ENCODE measurements at regions not wholly inside any gene's neighbourhood (a gene's known extent, or its start where the extent isn't known, plus 50 kb on each side); places are given as distances from the start of the nearest gene placed in this dataset.
A peak's percentile ranks its signal among the peaks of the same experiment; 100 is the strongest.
"Not testable (repeated sequence)": the region's sequence is repeated elsewhere in the genome, so short reads cannot be mapped to it uniquely, and the experiment has no call there.

- intact Hi-C loops (cut with micrococcal nuclease): no loop called here
- DNase-seq (ENCODE audit: low spot score): no peak
- Mint-ChIP-seq H3K36me3 (ENCODE audit: low read depth) (no peaks in the 10 kb centered on the region), H3K4me3 (no peak overlapping the region), H3K4me1 (ENCODE audit: low read depth) (no peaks in the 10 kb centered on the region), H3K27me3 (ENCODE audit: insufficient read depth) (no peaks in the 10 kb centered on the region), H3K9me3 (no peaks in the 10 kb centered on the region), H3K27ac (no peak overlapping the region)
Observed at GRCh38 chr17:27155866-27156265, 138.0 kb upstream of the WSB1 start.

GRCh38 chr17:27157297-27157696 lies 136.6 kb upstream of the WSB1 start:
- Mint-ChIP-seq H3K36me3 (ENCODE audit: low read depth) (no peaks in the 10 kb centered on the region), H3K4me1 (ENCODE audit: low read depth) (no peaks in the 10 kb centered on the region), H3K4me3 (no peak overlapping the region), H3K9me3 (no peaks in the 10 kb centered on the region), H3K27ac (no peak overlapping the region), H3K27me3 (ENCODE audit: insufficient read depth) (no peaks in the 10 kb centered on the region)
- DNase-seq (ENCODE audit: low spot score): no peak
- intact Hi-C loops (cut with micrococcal nuclease): no loop called here

- Mint-ChIP-seq H3K4me1 (ENCODE audit: low read depth) (no peaks in the 10 kb centered on the region), H3K9me3 (no peaks in the 10 kb centered on the region), H3K36me3 (ENCODE audit: low read depth) (no peaks in the 10 kb centered on the region), H3K4me3 (no peak overlapping the region), H3K27me3 (ENCODE audit: insufficient read depth) (no peaks in the 10 kb centered on the region), H3K27ac (no peak overlapping the region)
- intact Hi-C loops (cut with micrococcal nuclease): no loop called here
- no peak for DNase-seq (ENCODE audit: low spot score)
Observed at GRCh38 chr17:27157898-27158297, 136.0 kb upstream of the WSB1 start.

GRCh38 chr17:27158382-27158781 lies 135.5 kb upstream of the WSB1 start:
- no peak overlapping the region for H3K4me3 Mint-ChIP-seq
- intact Hi-C loops (cut with micrococcal nuclease): no loop called here
- no peaks in the 10 kb centered on the region for H3K27me3 Mint-ChIP-seq (ENCODE audit: insufficient read depth)
- no peaks in the 10 kb centered on the region for H3K36me3 Mint-ChIP-seq (ENCODE audit: low read depth)
- no peaks in the 10 kb centered on the region for H3K4me1 Mint-ChIP-seq (ENCODE audit: low read depth)
- H3K27ac Mint-ChIP-seq: no peak overlapping the region
- no peak for DNase-seq (ENCODE audit: low spot score)
- H3K9me3 Mint-ChIP-seq: no peaks in the 10 kb centered on the region

GRCh38 chr17:27180322-27180721 lies 113.6 kb upstream of the WSB1 start:
- Mint-ChIP-seq H3K36me3 (ENCODE audit: low read depth) (no peaks in the 10 kb centered on the region), H3K27ac (no peak overlapping the region), H3K4me1 (ENCODE audit: low read depth) (no peaks in the 10 kb centered on the region), H3K4me3 (no peak overlapping the region), H3K27me3 (ENCODE audit: insufficient read depth) (no peaks in the 10 kb centered on the region), H3K9me3 (peaks cover 18% of the 10 kb centered on the region)
- no peak for DNase-seq (ENCODE audit: low spot score)
- intact Hi-C loops (cut with micrococcal nuclease): no loop called here

GRCh38 chr17:27181379-27181925 lies 112.5 kb upstream of the WSB1 start:
- intact Hi-C loops (cut with micrococcal nuclease); DNase-seq (ENCODE audit: low spot score); H3K27me3 Mint-ChIP-seq (ENCODE audit: insufficient read depth); H3K27ac Mint-ChIP-seq; H3K4me1 Mint-ChIP-seq (ENCODE audit: low read depth); H3K36me3 Mint-ChIP-seq (ENCODE audit: low read depth); H3K4me3 Mint-ChIP-seq: not testable (repeated sequence)
- peaks cover 18% of the 10 kb centered on the region for H3K9me3 Mint-ChIP-seq

GRCh38 chr17:27181935-27182334 lies 112.0 kb upstream of the WSB1 start:
- Mint-ChIP-seq H3K4me3 (no peak overlapping the region), H3K36me3 (ENCODE audit: low read depth) (no peaks in the 10 kb centered on the region), H3K27me3 (ENCODE audit: insufficient read depth) (peaks cover 3% of the 10 kb centered on the region), H3K4me1 (ENCODE audit: low read depth) (no peaks in the 10 kb centered on the region), H3K27ac (no peak overlapping the region), H3K9me3 (peaks cover 18% of the 10 kb centered on the region)
- no peak for DNase-seq (ENCODE audit: low spot score)
- intact Hi-C loops (cut with micrococcal nuclease): no loop called here

- H3K36me3 Mint-ChIP-seq (ENCODE audit: low read depth): not testable (repeated sequence)
Observed at GRCh38 chr17:27197505-27197904, 96.4 kb upstream of the WSB1 start.

GRCh38 chr17:27199948-27200347 lies 94.0 kb upstream of the WSB1 start:
- DNase-seq (ENCODE audit: low spot score): no peak
- Mint-ChIP-seq H3K27ac (peak overlapping the region; percentile 40), H3K4me3 (no peak overlapping the region), H3K27me3 (ENCODE audit: insufficient read depth) (peaks cover 5% of the 10 kb centered on the region), H3K4me1 (ENCODE audit: low read depth) (peaks cover 6% of the 10 kb centered on the region), H3K9me3 (peaks cover 6% of the 10 kb centered on the region), H3K36me3 (ENCODE audit: low read depth) (no peaks in the 10 kb centered on the region)
- intact Hi-C loops (cut with micrococcal nuclease): no loop called here

More at GRCh38 chr17:27197505-27197904, 96.4 kb upstream of the WSB1 start:
- H3K27me3 Mint-ChIP-seq (ENCODE audit: insufficient read depth); H3K4me3 Mint-ChIP-seq; DNase-seq (ENCODE audit: low spot score); intact Hi-C loops (cut with micrococcal nuclease); H3K27ac Mint-ChIP-seq; H3K9me3 Mint-ChIP-seq; H3K4me1 Mint-ChIP-seq (ENCODE audit: low read depth): not testable (repeated sequence)

GRCh38 chr17:27200476-27200875 lies 93.4 kb upstream of the WSB1 start:
- Mint-ChIP-seq H3K4me3 (no peak overlapping the region), H3K4me1 (ENCODE audit: low read depth) (peaks cover 6% of the 10 kb centered on the region), H3K27me3 (ENCODE audit: insufficient read depth) (peaks cover 5% of the 10 kb centered on the region), H3K27ac (no peak overlapping the region), H3K36me3 (ENCODE audit: low read depth) (no peaks in the 10 kb centered on the region), H3K9me3 (peaks cover 6% of the 10 kb centered on the region)
- intact Hi-C loops (cut with micrococcal nuclease): no loop called here
- no peak for DNase-seq (ENCODE audit: low spot score)

- H3K9me3 Mint-ChIP-seq: no peaks in the 10 kb centered on the region
- no peak overlapping the region for H3K27ac Mint-ChIP-seq
- H3K4me3 Mint-ChIP-seq: no peak overlapping the region
- no peaks in the 10 kb centered on the region for H3K36me3 Mint-ChIP-seq (ENCODE audit: low read depth)
- no peak for DNase-seq (ENCODE audit: low spot score)
- intact Hi-C loops (cut with micrococcal nuclease): no loop called here
- peaks cover 10% of the 10 kb centered on the region for H3K4me1 Mint-ChIP-seq (ENCODE audit: low read depth)
- H3K27me3 Mint-ChIP-seq (ENCODE audit: insufficient read depth): peaks cover 9% of the 10 kb centered on the region
Observed at GRCh38 chr17:27203241-27203640, 90.7 kb upstream of the WSB1 start.

- intact Hi-C loops (cut with micrococcal nuclease): no loop called here
- DNase-seq (ENCODE audit: low spot score): no peak
- H3K36me3 Mint-ChIP-seq (ENCODE audit: low read depth): no peaks in the 10 kb centered on the region
- no peak overlapping the region for H3K4me3 Mint-ChIP-seq
- H3K27ac Mint-ChIP-seq: no peak overlapping the region
- H3K27me3 Mint-ChIP-seq (ENCODE audit: insufficient read depth): peaks cover 9% of the 10 kb centered on the region
- H3K4me1 Mint-ChIP-seq (ENCODE audit: low read depth): peaks cover 4% of the 10 kb centered on the region
- H3K9me3 Mint-ChIP-seq: no peaks in the 10 kb centered on the region
Observed at GRCh38 chr17:27206447-27206846, 87.5 kb upstream of the WSB1 start.

- intact Hi-C loops (cut with micrococcal nuclease): no loop called here
- Mint-ChIP-seq H3K36me3 (ENCODE audit: low read depth) (no peaks in the 10 kb centered on the region), H3K27ac (no peak overlapping the region), H3K27me3 (ENCODE audit: insufficient read depth) (peaks cover 9% of the 10 kb centered on the region), H3K9me3 (no peaks in the 10 kb centered on the region), H3K4me3 (no peak overlapping the region), H3K4me1 (ENCODE audit: low read depth) (peaks cover 4% of the 10 kb centered on the region)
- no peak for DNase-seq (ENCODE audit: low spot score)
Observed at GRCh38 chr17:27207073-27207513, 86.8 kb upstream of the WSB1 start.

GRCh38 chr17:27208370-27208769 lies 85.5 kb upstream of the WSB1 start:
- DNase-seq (ENCODE audit: low spot score); H3K4me1 Mint-ChIP-seq (ENCODE audit: low read depth); H3K4me3 Mint-ChIP-seq: not testable (repeated sequence)

More at GRCh38 chr17:27208370-27208769, 85.5 kb upstream of the WSB1 start:
- H3K27me3 Mint-ChIP-seq (ENCODE audit: insufficient read depth); H3K27ac Mint-ChIP-seq; intact Hi-C loops (cut with micrococcal nuclease); H3K36me3 Mint-ChIP-seq (ENCODE audit: low read depth); H3K9me3 Mint-ChIP-seq: not testable (repeated sequence)

All from activated T-helper 1 cell treated with anti-CD3 and anti-CD28 coated beads, Interleukin-12 subunit alpha, Interleukin-12 subunit beta, Interleukin-2, Interleukin-4 antibody, amounts not matched to agents 30 ng/mL and 10 ng/mL and 1 ng/mL, durations not matched to agents 14 hours and 24 hours and 36 hours (primary cell).